ENCODE measurements at regions not wholly inside any gene's neighbourhood (a gene's known extent, or its start where the extent isn't known, plus 50 kb on each side); places are given as distances from the start of the nearest gene placed in this dataset.
"Not testable (repeated sequence)": the region's sequence is repeated elsewhere in the genome, so short reads cannot be mapped to it uniquely, and the experiment has no call there.

DNA sequence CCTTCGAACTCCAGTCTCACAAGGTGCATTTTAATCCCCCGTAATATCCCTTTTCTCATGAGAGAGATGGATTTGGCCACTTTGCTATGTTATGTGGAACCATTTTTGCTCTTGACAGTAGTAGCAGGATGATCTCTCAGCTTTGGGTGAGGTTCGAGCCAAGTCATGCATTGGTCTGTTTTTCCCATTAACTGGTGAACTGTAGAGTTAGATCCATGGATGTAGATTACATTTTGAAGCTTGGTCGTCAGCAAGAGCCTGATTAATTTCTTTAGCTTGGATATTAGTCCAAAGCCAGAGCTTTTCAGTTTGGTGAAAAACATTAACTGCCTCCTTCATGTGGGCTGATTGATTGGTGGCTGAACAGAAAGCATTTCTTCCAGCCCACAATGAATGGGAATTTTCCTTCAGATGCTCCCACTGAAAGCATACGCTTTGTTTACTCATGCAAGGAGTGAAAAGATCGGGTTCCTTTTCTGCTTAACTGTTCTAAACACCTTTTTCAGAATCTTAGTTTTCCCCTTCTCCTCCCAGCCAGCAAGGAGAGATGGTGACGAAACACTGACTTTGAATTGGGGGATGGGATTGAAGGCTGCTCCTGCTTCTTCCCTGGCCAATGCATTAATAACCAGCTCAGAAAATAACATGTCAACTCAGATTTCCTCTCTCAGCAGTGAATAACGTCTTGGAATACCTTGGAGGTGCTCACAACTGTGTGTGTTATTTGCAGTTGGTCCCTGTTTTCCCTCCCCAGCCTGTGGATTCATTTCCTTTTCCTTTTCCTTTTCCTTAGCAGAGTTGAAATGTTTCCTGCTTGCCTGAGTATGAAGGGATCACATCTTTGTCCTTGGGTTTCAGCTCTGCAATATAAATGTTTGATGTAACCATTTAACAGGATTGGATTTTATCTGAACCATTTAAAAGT, 351.8 kb upstream of the FZD8 start:
- DNase-seq (ENCODE audit: low read depth): no peak

DNA sequence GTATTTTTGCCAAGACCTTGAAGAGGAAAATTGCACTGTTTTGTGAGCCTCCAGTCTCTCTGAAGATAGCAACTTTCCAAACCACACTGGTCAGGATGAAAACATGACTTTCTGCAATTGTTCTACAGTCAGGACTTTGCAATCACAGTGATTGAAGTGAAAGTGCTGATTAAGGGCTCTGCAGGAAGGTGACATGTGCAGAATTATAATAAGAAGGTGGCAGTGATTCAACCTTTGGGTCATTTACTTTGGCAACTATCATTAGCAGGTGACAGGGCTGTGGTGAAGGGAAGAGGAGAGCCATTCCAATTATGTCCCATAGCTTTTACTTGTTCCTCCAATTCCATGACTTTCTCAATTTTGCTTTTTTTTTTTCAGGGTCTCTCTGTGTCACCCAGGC, 350.0 kb upstream of the FZD8 start:
- no peak for DNase-seq (ENCODE audit: low read depth)

DNA sequence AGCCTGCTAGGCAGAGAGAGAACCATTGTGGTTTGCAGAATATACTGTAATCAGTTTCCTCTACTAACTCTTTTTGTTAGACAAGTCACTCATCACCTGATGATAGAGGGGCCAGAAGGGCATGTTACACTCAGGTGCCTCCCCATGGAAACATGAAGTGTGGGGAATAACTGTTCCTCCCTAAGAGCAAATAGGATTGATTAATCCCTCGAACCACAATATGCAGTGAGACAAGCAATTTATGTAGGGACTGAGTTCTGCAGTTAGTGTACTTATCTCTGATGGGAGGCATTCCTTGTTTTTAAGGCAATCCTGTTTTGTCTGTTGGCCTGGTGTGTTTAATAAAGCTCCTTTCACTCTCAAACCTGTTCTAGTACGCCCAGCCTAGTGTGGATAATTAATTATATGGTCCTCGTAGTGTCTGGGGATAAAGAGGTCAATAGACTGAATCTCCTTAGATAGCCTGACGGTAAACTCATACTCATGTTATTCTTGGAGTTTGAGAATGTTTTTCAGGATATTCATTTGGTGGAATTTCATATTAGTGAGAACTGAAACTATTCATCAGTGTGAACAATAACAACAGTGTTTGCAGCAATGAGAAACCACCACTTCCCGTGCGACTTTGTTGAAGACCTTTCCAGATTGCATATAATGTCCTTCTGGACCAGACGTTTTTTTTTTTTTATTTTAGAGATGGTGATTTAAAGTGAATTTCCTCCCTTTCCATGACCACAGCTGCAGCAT, 344.8 kb upstream of the FZD8 start:
- DNase-seq (ENCODE audit: low read depth): no peak

DNA sequence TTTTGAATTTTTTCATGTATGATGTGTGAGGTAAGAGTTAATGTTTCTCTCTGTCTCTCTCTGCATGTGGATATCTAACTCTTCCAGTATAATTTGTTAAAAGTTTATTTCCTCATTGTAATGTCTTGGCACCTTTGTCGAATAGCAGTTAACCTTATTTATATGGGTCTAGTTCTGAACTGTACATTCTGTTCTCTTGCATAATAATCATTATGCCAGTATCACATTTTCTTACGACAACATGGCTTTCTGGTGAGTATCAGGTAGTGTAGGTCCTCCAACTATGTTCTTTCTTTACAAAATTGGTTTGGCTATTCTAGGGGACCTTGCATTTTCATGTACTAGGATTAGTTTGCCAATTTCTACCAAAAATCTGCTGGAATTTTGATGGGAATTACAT, 337.0 kb upstream of the FZD8 start:
- no peak for DNase-seq (ENCODE audit: low read depth)

DNA sequence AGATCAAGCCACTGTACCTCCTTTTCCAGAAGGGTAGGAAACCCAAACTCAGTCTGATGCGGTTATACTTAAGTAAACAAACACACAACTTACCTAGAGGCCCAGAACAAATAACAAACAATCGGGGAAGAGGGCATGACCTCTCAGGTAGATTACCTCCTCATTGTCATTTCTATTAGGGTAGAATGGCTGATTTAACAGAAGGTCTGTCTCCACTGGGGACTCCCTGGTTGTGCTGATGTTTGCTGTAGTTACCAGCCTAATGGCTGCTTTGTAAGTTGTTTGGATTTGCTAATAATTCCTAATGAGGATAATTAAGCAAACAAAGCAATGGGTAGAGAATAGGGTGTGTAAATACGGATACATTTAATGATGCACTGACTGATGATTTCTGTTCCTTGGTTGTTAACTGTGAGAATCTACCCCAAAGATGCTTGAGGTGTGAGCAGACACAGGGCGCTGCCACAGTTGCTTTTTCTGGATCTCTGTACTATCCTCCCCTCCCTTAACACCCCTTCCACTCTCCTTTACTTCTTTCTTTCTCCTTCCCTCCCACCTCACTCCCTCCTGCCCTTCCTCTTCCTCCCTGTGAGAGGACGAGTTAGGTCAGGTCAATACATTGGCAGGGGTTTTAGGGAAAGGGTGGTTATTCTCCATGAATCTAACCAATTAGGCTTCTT, 332.0 kb upstream of the FZD8 start:
- not testable (repeated sequence) for DNase-seq (ENCODE audit: low read depth)

DNA sequence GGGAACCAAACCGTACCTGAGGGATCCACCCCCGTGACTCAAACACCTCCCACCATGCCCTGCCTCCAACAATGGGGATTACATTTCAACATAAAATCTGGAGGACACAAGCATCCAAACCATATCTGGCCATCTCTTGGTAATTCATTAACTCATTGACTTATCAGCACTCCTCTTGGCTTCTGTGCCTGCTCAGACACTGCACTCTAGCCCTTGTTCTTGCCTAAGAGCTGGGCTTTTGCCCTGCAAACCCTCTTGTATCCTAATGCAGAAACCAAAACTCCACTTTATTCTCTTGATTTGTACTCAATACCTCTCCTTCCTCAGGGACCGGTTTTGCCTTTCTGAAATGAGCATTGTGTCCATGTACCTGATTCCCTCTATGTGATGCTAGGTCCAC, 330.2 kb upstream of the FZD8 start:
- DNase-seq (ENCODE audit: low read depth): no peak

DNA sequence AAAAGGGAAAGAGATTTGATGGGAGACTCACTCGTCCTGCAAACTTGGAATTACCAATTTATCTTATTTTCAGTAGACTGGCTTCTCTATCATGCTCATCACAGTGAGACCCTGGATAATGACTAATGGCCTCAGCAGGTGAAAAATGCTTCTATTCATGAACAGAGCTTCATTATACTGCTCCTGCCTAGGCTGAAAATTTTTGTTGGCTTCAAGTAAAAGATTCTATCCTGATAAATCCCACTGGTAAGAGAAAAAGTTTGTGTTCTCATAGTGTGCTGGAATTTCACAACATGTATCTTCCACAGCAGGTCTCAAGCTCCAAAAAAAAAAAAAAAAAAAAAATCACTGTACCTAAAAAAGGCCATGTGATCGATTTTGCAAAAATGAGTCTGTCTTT, 329.3 kb upstream of the FZD8 start:
- DNase-seq (ENCODE audit: low read depth): no peak

DNA sequence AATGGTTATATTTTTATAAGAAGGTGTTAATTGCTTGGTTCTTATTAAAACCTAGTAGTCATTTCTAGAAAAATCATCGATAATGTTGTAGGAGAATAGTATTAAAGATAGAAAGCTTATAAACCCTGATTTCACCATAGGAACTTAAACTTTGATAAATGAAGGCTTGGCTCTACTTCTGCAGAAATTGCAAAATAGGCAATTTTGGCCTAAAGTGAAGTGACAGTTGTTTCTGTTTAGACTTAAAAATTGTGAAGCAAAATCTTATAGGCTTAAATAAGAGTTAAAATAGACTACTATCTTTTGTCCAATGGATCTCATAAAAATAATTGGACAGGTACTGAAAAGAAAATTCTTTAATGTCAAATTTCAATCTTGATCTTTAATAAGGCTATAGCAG, 321.6 kb upstream of the FZD8 start:
- DNase-seq (ENCODE audit: low read depth): no peak

DNA sequence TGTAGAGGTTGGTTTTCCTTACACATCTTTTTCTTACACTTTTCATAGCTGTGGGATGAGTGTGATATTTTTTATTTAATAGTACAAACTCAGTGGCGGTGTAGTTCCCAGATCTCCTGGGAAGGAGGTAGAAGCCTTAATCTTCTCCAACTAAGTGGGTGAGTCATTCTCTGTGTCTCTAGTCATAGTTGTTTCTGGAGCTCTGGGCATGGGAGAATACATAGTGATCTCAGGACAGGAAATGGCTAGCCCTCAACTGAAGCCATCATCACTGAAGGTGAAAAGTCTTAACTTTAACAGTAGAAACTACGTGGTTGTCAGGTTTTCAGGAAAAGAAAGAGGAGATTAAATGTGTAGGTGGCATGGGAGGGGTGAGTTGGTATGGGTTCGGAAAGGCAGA, 319.4 kb upstream of the FZD8 start:
- DNase-seq (ENCODE audit: low read depth): peak; percentile 56

DNA sequence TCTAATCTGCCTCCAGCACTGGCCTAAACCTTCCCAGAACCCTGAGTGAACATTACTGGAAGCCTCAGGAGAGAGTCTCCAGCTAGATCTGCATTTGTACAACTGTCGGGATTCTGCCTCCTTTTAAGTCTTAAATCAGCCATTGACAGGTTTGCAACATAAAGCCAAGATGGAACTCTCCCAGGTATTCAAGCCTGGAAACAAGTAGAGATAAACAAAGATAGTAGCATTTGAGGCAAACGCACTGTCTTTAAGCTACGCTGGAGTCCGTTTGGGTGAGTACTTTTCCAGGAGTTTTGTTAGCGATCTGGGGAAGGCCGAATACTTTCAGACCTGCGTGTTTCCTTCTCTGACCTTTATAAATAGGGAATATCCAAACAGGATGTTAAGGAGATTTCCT, 317.2 kb upstream of the FZD8 start:
- peak; percentile 3 for DNase-seq (ENCODE audit: low read depth)

DNA sequence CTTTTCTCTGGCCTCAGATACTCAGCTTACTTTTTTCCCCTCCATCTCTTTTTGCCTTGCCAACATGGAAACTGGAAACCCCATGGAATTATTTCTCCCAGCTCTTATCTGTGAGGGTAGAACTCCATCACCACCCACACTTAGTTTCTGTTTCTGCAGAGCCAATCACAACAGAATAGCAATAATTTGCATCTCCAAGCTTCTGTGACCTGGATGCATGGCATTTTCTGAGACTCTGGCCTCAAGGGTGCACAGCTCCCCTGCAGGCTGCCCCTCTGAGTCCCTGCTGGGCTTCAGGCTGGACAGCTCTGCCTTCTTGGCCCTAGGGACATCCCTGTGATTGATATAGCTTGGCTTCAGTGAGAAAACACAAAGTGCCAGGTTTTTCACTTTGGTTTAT, 316.5 kb upstream of the FZD8 start:
- not testable (repeated sequence) for DNase-seq (ENCODE audit: low read depth)

DNA sequence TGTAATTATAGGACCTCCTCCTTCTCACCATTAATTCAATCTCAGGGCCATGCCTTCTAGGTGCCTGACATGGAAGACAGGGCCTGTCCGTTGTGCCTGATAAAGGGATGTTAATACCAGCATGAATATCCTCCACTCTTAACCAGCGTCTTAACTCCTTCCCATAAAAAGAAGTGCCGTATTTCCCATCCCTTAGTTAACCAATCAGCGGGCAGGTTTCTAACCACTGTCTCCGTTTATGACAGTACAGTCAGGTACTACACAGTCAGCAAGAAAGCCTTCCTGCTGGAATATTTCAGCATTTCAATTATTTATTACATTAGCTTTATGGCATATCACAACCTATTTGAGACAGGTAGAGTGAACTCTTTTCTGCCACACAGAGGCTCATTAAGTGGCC, 308.6 kb upstream of the FZD8 start:
- DNase-seq (ENCODE audit: low read depth): no peak

DNA sequence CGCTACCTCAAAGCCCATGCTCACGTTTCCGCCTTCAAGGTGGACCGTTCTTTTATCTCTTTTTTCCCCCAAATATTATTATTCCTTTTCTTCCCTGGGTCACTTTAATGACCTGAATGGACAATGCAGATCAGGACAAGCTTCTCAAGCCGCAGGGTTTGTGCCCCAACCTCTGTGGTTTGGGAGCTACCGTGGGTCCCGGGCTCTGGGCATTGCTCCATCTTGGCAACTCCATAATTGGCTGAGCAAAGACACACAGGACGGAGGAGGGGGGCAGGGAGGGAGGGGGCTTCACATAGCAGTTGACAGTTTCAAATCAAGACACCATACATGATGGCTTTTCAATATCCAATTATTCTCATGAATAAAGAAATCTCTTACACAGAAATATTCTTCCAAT, 308.1 kb upstream of the FZD8 start:
- no peak for DNase-seq (ENCODE audit: low read depth)

DNA sequence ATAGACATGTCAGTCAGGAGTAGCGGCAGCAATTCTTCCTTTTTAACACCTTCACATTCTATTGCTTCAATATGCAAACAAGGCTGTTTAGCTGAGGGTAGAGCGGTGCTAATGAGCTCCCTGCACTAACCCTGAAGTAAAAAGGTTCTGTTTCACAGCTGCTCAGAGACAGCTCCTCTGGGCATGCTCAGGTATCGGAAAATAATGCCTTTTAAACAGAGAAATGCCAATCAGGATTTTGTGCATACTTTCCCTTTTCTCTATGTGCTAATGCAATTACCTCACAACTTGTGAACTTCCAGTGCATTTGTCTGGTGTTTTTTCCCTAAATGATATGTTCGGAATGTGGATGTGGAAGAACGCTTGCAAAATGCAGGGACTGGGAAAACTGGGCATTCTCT, 307.7 kb upstream of the FZD8 start:
- no peak for DNase-seq (ENCODE audit: low read depth)

DNA sequence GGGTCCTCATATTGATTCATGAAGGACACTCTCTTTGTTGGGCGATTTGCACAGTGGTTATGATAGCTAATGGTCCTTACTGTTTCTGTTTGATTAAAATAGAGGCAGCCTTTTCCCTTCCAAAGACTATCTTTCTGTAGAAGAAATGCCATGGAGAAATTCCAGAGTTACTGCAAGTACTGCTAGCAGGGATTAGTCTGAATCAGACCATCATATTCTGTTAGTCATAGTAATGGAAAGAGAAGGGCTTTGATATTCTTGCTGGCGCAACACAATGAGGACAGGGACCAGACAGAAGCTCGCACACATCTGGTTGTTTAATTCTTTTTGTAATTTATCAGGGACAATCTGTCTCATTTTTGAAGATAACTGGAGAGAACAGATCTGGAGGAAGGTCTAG, 304.5 kb upstream of the FZD8 start:
- peak; percentile 14 for DNase-seq (ENCODE audit: low read depth)

DNA sequence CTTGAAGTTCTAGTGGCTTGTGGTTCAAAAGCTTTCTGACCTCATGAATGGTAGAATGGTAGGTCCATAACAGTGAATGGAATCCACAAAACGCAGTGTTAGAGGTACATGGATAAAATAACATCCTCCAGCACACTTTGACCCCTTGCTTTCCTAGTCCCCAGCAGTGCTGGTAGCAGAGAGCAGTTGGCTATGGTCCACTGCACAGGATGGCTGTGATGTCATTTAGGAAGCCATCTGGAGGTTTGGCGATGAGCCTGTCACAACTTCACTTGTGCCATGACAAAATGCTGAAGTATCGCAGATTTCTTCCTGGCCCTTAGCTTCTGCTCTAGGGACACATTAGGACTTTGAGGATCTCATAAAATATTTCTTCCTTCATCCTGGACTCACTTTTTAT, 300.0 kb upstream of the FZD8 start:
- DNase-seq (ENCODE audit: low read depth): no peak

DNA sequence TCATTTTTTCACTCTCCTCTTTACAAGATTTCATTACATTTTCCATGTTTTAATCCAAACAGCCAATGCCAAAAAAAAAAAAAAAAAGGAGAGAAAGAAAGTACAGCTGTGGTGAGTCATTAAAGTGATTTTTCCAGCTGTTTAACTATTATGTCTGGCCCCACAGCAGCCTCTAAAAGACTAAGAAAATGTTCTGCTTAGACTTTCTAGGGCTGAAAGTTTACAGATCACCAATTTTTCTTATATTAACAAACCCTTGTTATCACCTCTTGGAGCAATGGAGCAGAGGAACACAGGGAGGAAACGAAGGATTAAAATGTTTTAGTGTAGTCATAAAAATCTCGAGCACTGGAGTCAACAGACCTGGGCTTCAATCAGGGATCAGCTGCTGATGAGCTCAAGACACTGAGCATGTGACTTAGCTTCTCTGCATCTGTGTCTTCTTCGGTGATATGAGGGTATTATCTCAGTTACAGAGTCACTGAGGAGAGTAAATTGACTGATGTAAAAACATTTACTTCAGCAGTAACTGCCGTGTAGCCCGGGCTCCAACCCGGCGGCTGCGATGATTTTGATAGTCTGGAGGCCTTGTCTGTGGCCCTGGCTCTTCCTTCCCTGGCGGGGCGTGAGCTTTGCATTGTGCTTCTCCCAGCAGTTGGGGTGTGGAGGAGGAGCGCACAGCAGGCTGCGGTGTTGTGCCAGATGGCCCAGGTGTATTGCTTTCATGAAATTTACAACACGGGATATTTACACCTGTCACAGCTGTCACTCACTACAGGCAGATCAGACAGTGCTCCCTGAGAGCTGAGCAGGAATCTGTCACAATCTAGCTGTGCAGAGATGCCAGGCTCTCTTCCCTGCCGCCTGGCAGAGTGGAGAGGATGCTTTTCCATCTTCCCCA, 298.3 kb upstream of the FZD8 start:
- DNase-seq (ENCODE audit: low read depth): peak; percentile 3

DNA sequence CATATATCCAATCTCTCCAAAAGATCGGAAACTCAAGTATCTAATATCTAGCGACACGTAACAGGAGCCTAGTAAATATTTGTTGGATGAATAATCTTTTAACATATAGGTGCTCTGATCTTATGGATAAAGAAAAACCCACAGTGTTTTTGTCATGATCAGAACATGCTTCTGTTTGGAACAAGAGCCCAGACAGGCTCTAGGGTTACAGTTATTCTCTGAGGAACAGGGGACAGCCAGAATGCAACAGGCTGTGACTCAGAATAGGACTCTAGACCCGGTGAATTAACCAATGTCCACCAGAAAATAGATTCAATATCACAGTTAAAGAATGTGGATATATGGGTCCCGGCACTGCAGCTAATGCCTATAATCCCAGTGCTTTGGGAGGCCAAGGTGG, 296.1 kb upstream of the FZD8 start:
- DNase-seq (ENCODE audit: low read depth): no peak

DNA sequence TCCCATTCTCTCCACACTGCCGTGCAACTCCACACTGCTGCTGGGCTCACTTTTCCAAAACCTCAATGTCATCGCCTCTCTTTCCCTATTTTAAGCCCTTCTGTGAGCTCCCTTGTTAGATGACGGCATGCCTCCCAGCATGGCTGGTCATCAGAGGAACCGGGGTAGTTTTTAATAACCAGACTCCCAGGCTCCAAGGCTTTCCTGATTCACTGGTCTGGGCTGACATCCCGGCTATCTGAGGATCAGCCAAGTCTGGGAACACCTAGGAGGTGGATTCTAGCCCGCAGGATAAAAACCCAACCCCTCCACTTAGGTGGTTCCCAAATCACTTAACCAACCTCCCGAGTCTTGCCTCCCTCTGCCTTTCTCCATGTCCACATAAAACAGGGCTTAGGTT, 295.4 kb upstream of the FZD8 start:
- DNase-seq (ENCODE audit: low read depth): no peak

DNA sequence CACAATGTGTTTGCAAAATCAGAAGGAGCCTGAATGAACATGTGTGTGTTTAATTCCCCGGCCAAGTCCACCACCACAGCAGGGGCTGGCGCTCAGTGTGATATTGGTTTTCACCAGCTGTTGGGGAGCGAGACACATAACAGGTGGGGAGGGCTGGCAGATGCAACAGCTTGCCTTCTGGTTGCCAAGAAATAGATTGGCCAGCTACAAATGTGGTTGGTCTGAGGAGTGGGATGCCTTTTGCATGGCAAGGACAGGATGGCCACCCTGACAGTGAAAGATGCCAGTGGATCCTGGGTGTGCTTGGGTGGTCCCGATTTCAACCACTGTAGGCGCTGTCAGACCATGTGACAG, 292.5 kb upstream of the FZD8 start:
- DNase-seq (ENCODE audit: low read depth): no peak

DNA sequence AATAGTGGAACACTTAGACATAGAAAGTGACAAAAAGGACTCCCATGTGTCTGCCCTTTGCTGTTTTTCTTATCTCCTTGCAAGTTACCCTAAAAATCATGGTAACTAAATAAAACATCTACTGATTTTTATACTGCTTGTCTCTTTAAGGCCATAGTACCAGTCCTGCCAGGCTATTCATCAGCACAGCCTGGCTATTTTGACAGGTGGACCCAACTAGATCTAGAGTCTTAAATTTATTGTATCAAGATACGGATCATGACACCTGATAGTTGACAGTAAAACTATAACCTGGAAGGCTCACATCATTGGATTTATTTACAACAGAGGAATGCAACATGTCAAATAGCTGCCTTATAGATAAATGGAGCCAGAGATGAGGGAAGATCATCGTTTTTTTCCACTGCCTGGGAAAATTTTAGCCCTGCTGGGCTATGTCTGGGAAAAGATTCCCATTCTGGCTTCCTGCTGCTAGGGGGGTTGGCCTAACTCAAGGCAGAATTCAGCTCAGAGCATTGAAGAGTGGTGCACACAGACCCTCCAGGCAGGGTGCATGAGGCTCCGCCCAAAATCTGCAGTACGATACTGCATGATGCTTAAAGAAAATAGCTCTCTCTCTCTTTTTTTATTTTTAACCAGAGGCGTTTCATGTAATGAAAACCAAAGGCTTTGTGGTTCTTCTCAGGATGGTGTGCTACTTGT, 292.0 kb upstream of the FZD8 start:
- DNase-seq (ENCODE audit: low read depth): no peak
